ENCODE measurements at regions not wholly inside any gene's neighbourhood (a gene's known extent, or its start where the extent isn't known, plus 50 kb on each side); places are given as distances from the start of the nearest gene placed in this dataset.

DNA sequence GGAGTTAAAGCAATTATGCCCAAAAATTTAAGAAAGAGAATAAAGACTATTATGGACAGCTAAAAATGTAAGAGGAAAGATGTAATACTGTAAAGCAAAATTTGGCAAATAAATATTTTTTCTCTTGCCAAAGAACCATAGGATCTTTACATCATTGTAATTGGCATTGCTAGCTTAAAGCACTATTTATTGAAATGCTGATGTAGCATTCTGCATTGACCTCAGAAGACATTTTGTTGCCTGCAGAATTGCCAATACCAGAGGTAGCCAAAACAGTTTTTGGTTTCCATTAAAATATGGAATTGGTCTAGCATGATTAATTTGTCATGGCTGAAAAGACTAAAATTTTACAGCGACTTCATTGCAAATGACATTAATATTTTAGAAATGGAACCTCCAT lies 191.5 kb upstream of the CHODL start:
- no peak overlapping the region for H2BK15ac ChIP-seq (ENCODE audit: low read length)
- no peak overlapping the region for H2BK5ac ChIP-seq (ENCODE audit: low read depth, low read length)
- POLR2A ChIA-PET (ENCODE audit: partially characterized antibody): no interaction called here
- no peak for DNase-seq (ENCODE audit: low read depth in 1 of 2, low spot score in 2 of 2)
- H2BK20ac ChIP-seq (ENCODE audit: low read length): no peak overlapping the region
- WGBS, 2 experiments (ENCODE audit: extremely low coverage in 1 of 2, insufficient coverage in 1 of 2, insufficient read length in 1 of 2, insufficient replicate concordance in 2 of 2, low coverage in 1 of 2, low lambda C conversion rate in 2 of 2, missing lambda C conversion rate in 1 of 2): 96% methylated on average over 1 of the region's 1 CpG; no CpG with 5 or more reads in 1 of the 2 experiments
- H3K4me1 ChIP-seq (replicated peaks in 1 of 4; ENCODE audit: control insufficient read depth in 3 of 4, insufficient read depth in 4 of 4, low read length in 3 of 4): no peaks in the 10 kb centered on the region
- H3K18ac ChIP-seq (ENCODE audit: extremely low read depth, low read length): no peak overlapping the region
- H4K5ac ChIP-seq (ENCODE audit: insufficient read length, low read depth, low read length): no peak overlapping the region
- CTCF ChIA-PET (ENCODE audit: partially characterized antibody): interaction anchor here (1.7 kb wide), 1 partner anchor 12 kb away, joined by 8 read pairs; no protein-coding TSS in a partner anchor
- H2AK5ac ChIP-seq (ENCODE audit: low read depth, low read length): no peak overlapping the region
- no peaks in the 10 kb centered on the region for H3K36me3 ChIP-seq (ENCODE audit: control insufficient read depth in 2 of 4, insufficient read depth in 4 of 4, low read length in 3 of 4)
- H4K20me1 ChIP-seq (replicated peaks in 1 of 2; ENCODE audit: control insufficient read depth in 1 of 2, insufficient read depth in 2 of 2, low read length in 2 of 2): no peaks in the 10 kb centered on the region
- no peak overlapping the region for H3K23ac ChIP-seq (ENCODE audit: insufficient read length)
- no peak overlapping the region for H2AFZ ChIP-seq (ENCODE audit: low read length)
- no peak overlapping the region for H4K8ac ChIP-seq (ENCODE audit: extremely low read depth, insufficient read depth, low read length)
- no peak overlapping the region for H3K14ac ChIP-seq (ENCODE audit: insufficient read length)
- no peaks in the 10 kb centered on the region for H3K27me3 ChIP-seq (replicated peaks in 1 of 4; ENCODE audit: control insufficient read depth in 3 of 4, extremely low read depth in 1 of 4, insufficient read depth in 3 of 4, low read length in 3 of 4)
- no peak overlapping the region for H3K4me2 ChIP-seq (ENCODE audit: insufficient read depth in 1 of 2, low read depth in 2 of 2, low read length in 2 of 2)
- H4K91ac ChIP-seq (replicated peaks; ENCODE audit: insufficient read length, low read length): no peak overlapping the region
- H3K79me2 ChIP-seq (ENCODE audit: control insufficient read depth in 1 of 2, insufficient read depth in 2 of 2, low read length in 2 of 2): no peaks in the 10 kb centered on the region
- H3K23me2 ChIP-seq (ENCODE audit: low read depth, low read length): no peaks in the 10 kb centered on the region; the same call in 1 of the 2 replicates
- no peak overlapping the region for H3K4ac ChIP-seq (replicated peaks; ENCODE audit: insufficient read length, low read depth, low read length)
- no peaks in the 10 kb centered on the region for H3K9me3 ChIP-seq (ENCODE audit: insufficient read depth in 2 of 2, low read depth in 1 of 2, low read length in 1 of 2)
- FAIRE-seq: no peak
- H3K9ac ChIP-seq (replicated peaks in 1 of 4; ENCODE audit: extremely low read depth in 1 of 4, low read depth in 3 of 4, low read length in 3 of 4): no peak overlapping the region
- no peak overlapping the region for H3K56ac ChIP-seq (replicated peaks; ENCODE audit: insufficient read length, low read depth, low read length)
- TF ChIP-seq BACH1 (IDR thresholded peaks at IDR 0.05; ENCODE audit: low read length) (no peak), MAFK (IDR thresholded peaks at IDR 0.05; ENCODE audit: low read depth, low read length) (peak; percentile 62), EZH2 (IDR thresholded peaks at IDR 0.05; ENCODE audit: low read depth, low read length, severe bottlenecking) (no peak), SIN3A (conservative IDR thresholded peaks at IDR 0.05 in 1 of 2, IDR thresholded peaks at IDR 0.05 in 1 of 2; ENCODE audit: low read depth in 1 of 2, low read length in 2 of 2) (no peak)
- no peak overlapping the region for H3K27ac ChIP-seq (ENCODE audit: low read depth, low read length)
- H3K79me1 ChIP-seq (ENCODE audit: low read depth, low read length): no peaks in the 10 kb centered on the region
- H2BK12ac ChIP-seq (ENCODE audit: low read depth, low read length): no peak overlapping the region
- no peak overlapping the region for H2BK120ac ChIP-seq (replicated peaks; ENCODE audit: low read depth, low read length)
- H3K4me3 ChIP-seq (ENCODE audit: extremely low read depth in 1 of 4, insufficient read depth in 2 of 4, low read depth in 3 of 4, low read length in 4 of 4): no peak overlapping the region
